GM12874 (cell line): ENCODE measurements at regions not wholly inside any gene's neighbourhood (a gene's known extent, or its start where the extent isn't known, plus 50 kb on each side); places are given as distances from the start of the nearest gene placed in this dataset.

Experiments
- CTCF ChIP-seq: IDR thresholded peaks from 2 replicates; pipeline ENCODE4 v1.5.1; 2011; ENCODE audit warnings: low read depth, mild to moderate bottlenecking, control low read depth, low read length, moderate library complexity; ENCODE audit not compliant: insufficient read depth

GRCh38 chr13:65697843-65698242 lies 1532.3 kb downstream of the PCDH9 start:
- TF ChIP-seq CTCF: no peak

GRCh38 chr13:65679240-65679639 lies 1550.9 kb downstream of the PCDH9 start:
- TF ChIP-seq CTCF: no peak

GRCh38 chr13:65677906-65678305 lies 1552.2 kb downstream of the PCDH9 start:
- TF ChIP-seq CTCF: no peak

- TF ChIP-seq CTCF: no peak
Measured at GRCh38 chr13:65670014-65670625, 1560.0 kb downstream of the PCDH9 start.

- TF ChIP-seq CTCF: no peak
Measured at GRCh38 chr13:65660731-65661130, 1569.4 kb downstream of the PCDH9 start.

GRCh38 chr13:65656740-65657329 lies 1573.3 kb downstream of the PCDH9 start:
- TF ChIP-seq CTCF: 0 out of 2 replicates have a peak, but pooled peaks have one; percentile 1

- TF ChIP-seq CTCF: no peak
Measured at GRCh38 chr13:65653613-65654012, 1576.5 kb downstream of the PCDH9 start.
